SK-N-MC (cell line): ENCODE measurements at regions not wholly inside any gene's neighbourhood (a gene's known extent, or its start where the extent isn't known, plus 50 kb on each side); places are given as distances from the start of the nearest gene placed in this dataset.
A peak's percentile ranks its signal among the peaks of the same experiment; 100 is the strongest.

Experiments used
- DNase-seq: peaks from one replicate; pipeline ENCODE4 v3.0.0-alpha.2; 2011; ENCODE audit warnings: low read depth, low spot score
- H3K27ac ChIP-seq: fragments of 200-600 bp; sonication (generic); 2 replicates; pipeline ENCODE4 v1.5.1; 2016; ENCODE audit warnings: mixed run types
- H3K36me3 ChIP-seq: fragments of 200-600 bp; sonication (generic); 2 replicates; pipeline ENCODE4 v1.6.1; 2017; ENCODE audit warnings: antibody characterized with exemption, low read length, mixed read lengths; ENCODE audit not compliant: insufficient read depth
- H3K4me3 ChIP-seq: fragments of 200-600 bp; sonication (generic); 2 replicates; pipeline ENCODE4 v1.5.1; 2016
- H3K9ac ChIP-seq: fragments of 200-600 bp; sonication (generic); 2 replicates; pipeline ENCODE4 v1.8.0; 2017; ENCODE audit warnings: mixed run types, mixed read lengths; ENCODE audit not compliant: insufficient read length
- H3K9me3 ChIP-seq: fragments of 200-600 bp; sonication (generic); 2 replicates; pipeline ENCODE4 v1.6.1; 2017; ENCODE audit warnings: low read depth, mild to moderate bottlenecking, antibody characterized with exemption, low read length, moderate library complexity, mixed read lengths
- EZH2 ChIP-seq: fragments of 200-600 bp; sonication (generic); IDR thresholded peaks from one replicate; pipeline ENCODE4 v1.6.1; 2017; ENCODE audit warnings: antibody characterized with exemption
- FOXP2 ChIP-seq: optimal IDR thresholded peaks from 2 replicates; pipeline ENCODE3; 2011; ENCODE audit warnings: mild to moderate bottlenecking, moderate library complexity; ENCODE audit not compliant: insufficient read depth; ENCODE audit errors: extremely low read length, control extremely low read depth
- POLR2AphosphoS5 ChIP-seq: IDR thresholded peaks from 2 replicates; pipeline ENCODE4 v1.6.1; 2012; ENCODE audit warnings: mild to moderate bottlenecking, low read depth, low read length, borderline replicate concordance

DNA sequence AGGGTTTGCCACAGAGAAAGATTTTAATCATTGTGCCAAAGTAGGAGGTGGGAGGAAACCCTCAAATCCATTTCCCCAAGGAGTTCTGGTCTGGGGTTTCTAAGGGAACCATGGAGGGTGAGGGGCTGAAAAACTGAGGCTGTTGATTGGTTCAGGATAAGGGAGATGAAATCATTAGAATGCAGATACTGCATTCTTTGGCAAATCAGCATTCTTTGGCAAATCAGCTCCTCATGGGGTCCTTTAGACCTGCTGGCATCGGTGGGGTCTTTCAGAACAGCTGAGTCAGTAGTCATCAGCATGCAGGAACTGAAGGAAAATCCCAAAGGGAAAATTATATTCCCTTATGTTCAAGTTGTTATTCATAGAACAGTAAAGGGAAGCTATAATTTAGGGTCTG, 585.5 kb downstream of the ISL1 start:
- Histone ChIP-seq H3K27ac (peak overlapping the region; percentile 83), H3K9ac (no peak overlapping the region), H3K9me3 (no peaks in the 10 kb centered on the region), H3K4me3 (peak overlapping the region; percentile 50), H3K36me3 (no peaks in the 10 kb centered on the region)
- TF ChIP-seq POLR2AphosphoS5, result no peak
- TF ChIP-seq FOXP2, result no peak
- no peak for TF ChIP-seq EZH2
- DNase-seq, result peak; percentile 30

DNA sequence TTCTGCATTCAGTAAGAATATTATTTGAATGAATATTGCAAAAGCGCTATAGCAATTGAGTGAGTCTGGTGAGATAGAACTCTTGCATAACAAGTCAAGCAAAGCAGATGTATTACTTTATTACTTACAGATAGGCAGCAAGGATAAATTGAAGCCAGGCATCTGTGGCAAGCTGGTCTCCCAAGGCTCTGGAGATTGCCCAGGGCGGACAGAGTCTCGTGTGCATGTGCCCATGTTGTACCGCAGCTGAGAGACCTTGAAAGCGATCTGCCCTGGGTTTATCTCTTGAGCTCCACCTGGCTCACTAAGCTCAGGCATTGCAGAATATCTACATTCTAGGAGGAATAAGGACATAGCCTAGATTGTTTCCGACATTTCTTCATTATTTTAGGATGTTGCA, 591.6 kb downstream of the ISL1 start:
- no peaks in the 10 kb centered on the region for H3K36me3 ChIP-seq
- TF ChIP-seq POLR2AphosphoS5 (no peak), FOXP2 (no peak), EZH2 (no peak)
- H3K9me3 ChIP-seq, result no peaks in the 10 kb centered on the region
- no peak overlapping the region for H3K9ac ChIP-seq
- H3K27ac ChIP-seq, result no peak overlapping the region
- no peak overlapping the region for H3K4me3 ChIP-seq
- DNase-seq, result no peak

DNA sequence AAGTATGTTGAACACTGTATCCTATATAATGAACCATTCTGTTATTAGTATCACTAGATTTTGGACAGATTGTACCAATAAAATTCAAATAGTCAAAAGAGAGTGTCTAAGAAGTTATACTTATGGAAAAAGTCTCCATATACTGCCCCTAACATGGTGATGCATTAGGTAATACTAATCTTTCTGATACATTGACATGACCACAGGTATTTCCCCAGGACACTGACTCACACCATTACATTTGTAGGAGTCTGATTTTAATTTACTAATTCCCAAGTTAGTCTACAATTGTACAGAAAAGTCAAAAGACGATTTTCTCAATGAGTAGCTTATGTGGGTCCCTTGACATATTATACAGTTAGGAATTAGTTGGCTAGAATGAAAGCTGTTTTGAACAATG, 593.8 kb downstream of the ISL1 start:
- H3K27ac ChIP-seq, result no peak overlapping the region
- H3K36me3 ChIP-seq, result no peaks in the 10 kb centered on the region
- H3K9ac ChIP-seq, result no peak overlapping the region
- H3K9me3 ChIP-seq, result no peaks in the 10 kb centered on the region
- no peak overlapping the region for H3K4me3 ChIP-seq
- TF ChIP-seq EZH2 (no peak), POLR2AphosphoS5 (no peak), FOXP2 (no peak)
- DNase-seq, result no peak

DNA sequence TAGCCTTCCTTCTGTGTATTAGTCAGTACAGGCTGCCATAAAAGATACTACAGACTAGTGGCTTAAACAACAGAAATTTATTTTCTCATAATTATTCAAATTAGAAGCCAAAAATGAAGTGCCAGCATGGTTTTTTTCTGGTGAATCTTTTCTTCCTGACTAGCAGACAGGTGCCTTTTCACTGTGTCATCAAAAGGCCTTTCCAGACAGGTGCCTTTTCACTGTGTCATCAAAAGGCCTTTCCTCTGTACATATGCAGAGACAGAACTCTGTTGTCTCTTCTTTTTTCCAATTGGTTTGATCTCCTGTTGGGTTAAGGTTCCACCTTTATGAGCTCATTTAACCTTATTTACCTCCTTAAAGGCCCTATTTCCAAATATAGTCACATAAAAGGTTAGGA, 599.9 kb downstream of the ISL1 start:
- no peak overlapping the region for H3K27ac ChIP-seq
- no peaks in the 10 kb centered on the region for H3K36me3 ChIP-seq
- DNase-seq, result no peak
- no peak overlapping the region for H3K4me3 ChIP-seq
- H3K9me3 ChIP-seq, result no peaks in the 10 kb centered on the region
- no peak for TF ChIP-seq EZH2
- TF ChIP-seq POLR2AphosphoS5, result no peak
- TF ChIP-seq FOXP2, result no peak
- no peak overlapping the region for H3K9ac ChIP-seq

DNA sequence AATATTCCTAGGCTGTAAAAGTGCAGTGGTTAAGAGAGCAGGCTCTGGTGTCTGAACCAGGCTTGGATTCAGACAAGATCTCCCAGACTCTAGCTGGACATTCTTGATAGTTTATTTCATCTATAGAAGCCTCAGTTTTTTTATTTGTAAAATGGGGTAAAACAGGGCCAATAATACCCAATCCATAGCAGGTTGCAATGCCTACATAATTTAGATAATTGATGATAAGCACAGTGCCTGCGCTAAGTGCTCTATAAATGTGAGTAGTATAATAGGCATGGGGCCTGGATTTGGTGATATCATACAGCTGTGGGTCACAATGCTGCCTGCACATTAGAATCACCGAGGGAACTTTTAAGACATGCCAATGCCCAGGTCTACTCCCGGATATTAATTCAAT, 603.5 kb downstream of the ISL1 start:
- H3K9me3 ChIP-seq, result no peaks in the 10 kb centered on the region
- DNase-seq, result no peak
- H3K4me3 ChIP-seq, result no peak overlapping the region
- TF ChIP-seq POLR2AphosphoS5, result no peak
- TF ChIP-seq EZH2, result no peak
- no peak for TF ChIP-seq FOXP2
- H3K9ac ChIP-seq, result no peak overlapping the region
- H3K27ac ChIP-seq, result no peak overlapping the region
- H3K36me3 ChIP-seq, result no peaks in the 10 kb centered on the region

DNA sequence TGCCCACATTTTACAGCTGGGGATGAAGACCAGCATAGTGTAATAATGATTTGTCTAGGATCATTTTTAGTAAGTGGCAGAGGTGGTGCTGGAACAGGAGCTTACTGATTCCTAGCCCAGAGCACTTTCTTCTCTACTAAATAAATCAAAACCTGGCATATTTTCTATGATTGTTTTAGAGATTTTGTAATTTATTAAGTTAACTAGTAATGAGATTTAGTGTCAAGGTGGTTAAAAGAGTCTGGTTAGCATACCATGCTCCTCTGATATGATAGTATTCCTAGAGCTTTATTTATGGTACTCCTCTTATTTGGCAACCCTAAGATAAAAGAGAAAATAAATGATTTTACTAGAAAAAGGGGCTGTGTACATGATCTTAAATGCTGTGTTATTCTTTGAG, 604.0 kb downstream of the ISL1 start:
- Histone ChIP-seq H3K27ac (no peak overlapping the region), H3K9me3 (no peaks in the 10 kb centered on the region), H3K4me3 (no peak overlapping the region), H3K36me3 (no peaks in the 10 kb centered on the region), H3K9ac (no peak overlapping the region)
- no peak for TF ChIP-seq FOXP2
- DNase-seq, result no peak

DNA sequence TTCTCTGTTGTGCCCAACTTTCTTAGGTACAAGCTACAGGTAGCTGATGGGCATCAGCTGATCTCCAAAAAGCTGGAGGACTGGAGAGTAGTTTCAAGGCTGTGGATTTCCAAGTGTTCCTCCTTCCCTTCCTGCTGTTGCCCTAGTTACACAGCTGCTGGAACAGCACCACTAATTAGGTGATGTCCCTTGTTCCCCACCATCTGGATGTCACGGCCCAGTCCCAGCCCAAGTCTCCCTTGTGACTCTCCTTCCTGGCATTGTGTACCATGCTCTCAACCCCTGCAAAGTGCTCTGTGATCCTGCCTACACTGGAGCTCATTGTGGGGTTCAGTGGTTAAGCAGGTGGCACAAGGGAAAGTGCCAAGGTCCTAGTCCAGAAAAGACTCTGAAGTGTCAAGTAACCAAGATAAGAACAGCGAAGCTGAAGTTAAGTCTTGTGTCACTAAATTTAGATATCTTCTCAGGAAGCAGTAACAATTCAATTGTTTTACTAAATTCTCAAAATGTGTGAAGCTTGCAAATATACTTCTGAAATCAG, 604.5 kb downstream of the ISL1 start:
- H3K27ac ChIP-seq, result no peak overlapping the region
- H3K9me3 ChIP-seq, result no peaks in the 10 kb centered on the region
- DNase-seq, result no peak
- H3K4me3 ChIP-seq, result no peak overlapping the region
- no peaks in the 10 kb centered on the region for H3K36me3 ChIP-seq
- H3K9ac ChIP-seq, result no peak overlapping the region
- TF ChIP-seq EZH2 (no peak), FOXP2 (no peak), POLR2AphosphoS5 (no peak)

DNA sequence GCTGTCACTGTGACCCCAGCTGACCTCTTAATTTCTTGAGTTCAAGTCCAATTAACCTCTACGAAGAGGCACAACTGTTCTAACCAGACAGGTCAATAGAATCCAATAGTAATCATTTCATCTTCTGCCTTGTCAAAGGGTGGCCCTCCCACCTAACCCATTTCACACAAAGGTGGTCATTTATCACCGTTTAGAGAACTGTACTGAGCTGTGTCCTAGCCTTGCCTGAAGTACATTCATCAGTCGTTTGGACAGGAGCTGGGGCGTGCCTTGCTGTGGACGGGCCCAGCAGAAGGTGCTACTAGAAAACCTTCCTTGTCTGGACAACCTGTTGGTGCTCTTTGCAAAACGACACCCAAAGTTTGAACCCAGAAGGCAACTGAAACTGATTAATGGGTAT, 605.4 kb downstream of the ISL1 start:
- no peak for DNase-seq
- Histone ChIP-seq H3K9me3 (no peaks in the 10 kb centered on the region), H3K27ac (no peak overlapping the region), H3K36me3 (no peaks in the 10 kb centered on the region), H3K9ac (no peak overlapping the region), H3K4me3 (no peak overlapping the region)
- no peak for TF ChIP-seq POLR2AphosphoS5
- no peak for TF ChIP-seq EZH2
- no peak for TF ChIP-seq FOXP2

DNA sequence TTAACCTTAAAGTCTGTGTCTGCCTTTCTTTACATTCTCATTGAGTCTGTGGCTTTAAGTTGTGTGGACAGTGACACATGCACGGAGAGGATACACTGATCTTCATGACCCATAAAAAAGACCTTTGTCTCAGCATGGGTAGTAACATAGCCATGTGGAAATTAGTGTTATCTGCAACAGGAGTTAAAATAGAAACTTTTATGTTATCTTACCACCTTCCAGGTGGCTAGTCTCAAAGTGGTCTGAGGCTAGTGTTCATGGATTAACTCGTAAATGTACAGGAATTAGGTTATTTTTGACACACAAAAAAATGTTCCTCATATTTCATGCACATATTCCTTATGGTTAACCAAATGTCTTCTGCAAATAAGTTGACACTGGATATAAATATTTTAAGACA, 607.0 kb downstream of the ISL1 start:
- Histone ChIP-seq H3K9ac (no peak overlapping the region), H3K27ac (no peak overlapping the region), H3K36me3 (no peaks in the 10 kb centered on the region), H3K9me3 (no peaks in the 10 kb centered on the region), H3K4me3 (no peak overlapping the region)
- no peak for DNase-seq
- TF ChIP-seq EZH2, result no peak
- no peak for TF ChIP-seq POLR2AphosphoS5
- no peak for TF ChIP-seq FOXP2
